CD4-positive, alpha-beta T cell treated with Interleukin-10 for 1 hour (primary cell): ENCODE measurements at regions not wholly inside any gene's neighbourhood (a gene's known extent, or its start where the extent isn't known, plus 50 kb on each side); places are given as distances from the start of the nearest gene placed in this dataset.

ENCODE experiments used
- DNase-seq: peaks from one replicate; pipeline ENCODE4 v3.0.0-alpha.2; 2020

GRCh38 chr22:27264184-27264583 is 537.4 kb downstream of the MN1 start:
- DNase-seq, result no peak

- no peak for DNase-seq
Observed at GRCh38 chr22:27267145-27267544, 534.4 kb downstream of the MN1 start.

- no peak for DNase-seq
Observed at GRCh38 chr22:27269751-27270543, 531.6 kb downstream of the MN1 start.

GRCh38 chr22:27270818-27271510 is 530.6 kb downstream of the MN1 start:
- no peak for DNase-seq

- no peak for DNase-seq
Observed at GRCh38 chr22:27273436-27273835, 528.1 kb downstream of the MN1 start.

GRCh38 chr22:27273853-27274252 is 527.7 kb downstream of the MN1 start:
- DNase-seq, result no peak

- no peak for DNase-seq
Observed at GRCh38 chr22:27274770-27275449, 526.6 kb downstream of the MN1 start.

GRCh38 chr22:27278946-27279345 is 522.6 kb downstream of the MN1 start:
- no peak for DNase-seq

GRCh38 chr22:27283240-27283639 is 518.3 kb downstream of the MN1 start:
- no peak for DNase-seq

- DNase-seq, result no peak
Observed at GRCh38 chr22:27283714-27284113, 517.8 kb downstream of the MN1 start.

GRCh38 chr22:27284324-27284723 is 517.2 kb downstream of the MN1 start:
- DNase-seq, result no peak

GRCh38 chr22:27286711-27287110 is 514.8 kb downstream of the MN1 start:
- no peak for DNase-seq

GRCh38 chr22:27292542-27293299 is 508.8 kb downstream of the MN1 start:
- DNase-seq, result no peak

- DNase-seq, result no peak
Observed at GRCh38 chr22:27293721-27294445, 507.7 kb downstream of the MN1 start.

GRCh38 chr22:27295040-27295439 is 506.5 kb downstream of the MN1 start:
- DNase-seq, result no peak

GRCh38 chr22:27295605-27296004 is 506.0 kb downstream of the MN1 start:
- no peak for DNase-seq

GRCh38 chr22:27296091-27296675 is 505.4 kb downstream of the MN1 start:
- no peak for DNase-seq

GRCh38 chr22:27297125-27297524 is 504.4 kb downstream of the MN1 start:
- no peak for DNase-seq

GRCh38 chr22:27298332-27298731 is 503.2 kb downstream of the MN1 start:
- DNase-seq, result no peak

GRCh38 chr22:27298742-27299141 is 502.8 kb downstream of the MN1 start:
- no peak for DNase-seq

GRCh38 chr22:27299181-27300085 is 502.1 kb downstream of the MN1 start:
- no peak for DNase-seq
